Activated CD4-positive, alpha-beta T cell treated with anti-CD3 and anti-CD28 coated beads, Interleukin-2, amount 50 U/mL, for 24 hours (primary cell): ENCODE measurements at regions not wholly inside any gene's neighbourhood (a gene's known extent, or its start where the extent isn't known, plus 50 kb on each side); places are given as distances from the start of the nearest gene placed in this dataset.

ENCODE experiments used
- DNase-seq, 2 donors: peaks; one replicate each; pipeline ENCODE4 v3.0.0-alpha.2; 2020; ENCODE audit warnings: low read depth in 1 of 2, low spot score in 1 of 2

GRCh38 chr16:61332461-61332860, 703.8 kb downstream of the CDH8 start:
- no peak for DNase-seq

DNA sequence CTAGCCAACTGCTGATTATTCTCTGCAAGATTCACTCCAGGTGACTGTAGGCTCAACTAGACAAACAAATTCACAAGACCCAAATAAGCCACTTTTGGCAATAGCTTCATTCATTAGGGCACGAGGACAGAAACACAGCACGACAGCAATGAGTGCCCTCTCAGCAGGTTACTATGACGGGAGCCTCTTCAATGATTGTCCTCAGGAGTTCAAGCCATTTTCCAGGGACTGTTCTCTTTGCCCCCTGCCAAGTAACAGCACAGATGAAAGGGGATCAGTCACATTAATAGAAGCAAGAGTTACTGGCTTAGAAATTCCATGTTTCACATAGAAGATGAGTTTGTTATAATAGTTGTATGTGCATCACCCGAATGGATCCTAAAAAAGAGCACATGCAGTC, 712.2 kb downstream of the CDH8 start:
- no peak for DNase-seq

GRCh38 chr16:61323456-61323855, 712.8 kb downstream of the CDH8 start:
- DNase-seq: no peak

GRCh38 chr16:61320791-61321190, 715.4 kb downstream of the CDH8 start:
- DNase-seq: no peak

DNA sequence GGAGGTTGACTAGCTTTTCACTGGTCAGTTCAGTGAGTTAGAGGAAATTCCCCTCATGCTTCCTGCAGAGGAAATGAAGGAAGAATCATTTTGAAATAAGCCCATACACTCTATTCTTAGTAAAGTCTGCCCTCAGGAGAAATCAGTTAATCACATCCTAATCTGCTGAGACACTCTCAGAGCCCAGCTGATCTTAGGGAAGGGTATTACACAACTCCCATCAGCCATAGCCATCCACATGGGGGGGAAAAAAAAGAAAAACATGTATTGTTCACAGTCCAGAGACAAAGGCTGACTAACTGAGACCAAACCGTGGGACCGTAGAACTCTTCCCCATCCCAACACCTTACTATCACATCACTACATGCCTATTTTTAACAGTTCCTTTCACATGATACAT, 722.3 kb downstream of the CDH8 start:
- DNase-seq: no peak

DNA sequence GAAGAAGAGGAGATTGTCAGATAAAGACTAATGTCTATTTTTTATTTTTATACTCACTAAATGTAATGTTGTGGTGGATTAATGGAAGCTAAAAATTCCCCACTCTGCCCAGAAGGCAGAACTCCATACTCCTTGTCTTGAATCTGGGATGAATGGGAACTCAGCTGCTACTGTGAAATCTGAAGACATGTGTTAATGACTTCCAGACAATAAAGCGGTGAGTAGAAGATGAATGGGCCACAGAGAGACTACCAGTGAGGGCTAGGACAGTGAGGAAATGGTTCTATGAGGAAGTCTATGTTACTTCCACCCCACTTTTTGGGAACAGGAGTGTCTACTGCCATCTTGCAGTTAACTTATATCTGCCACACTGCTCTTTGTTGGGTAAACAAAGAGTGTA, 726.9 kb downstream of the CDH8 start:
- DNase-seq: no peak

DNA sequence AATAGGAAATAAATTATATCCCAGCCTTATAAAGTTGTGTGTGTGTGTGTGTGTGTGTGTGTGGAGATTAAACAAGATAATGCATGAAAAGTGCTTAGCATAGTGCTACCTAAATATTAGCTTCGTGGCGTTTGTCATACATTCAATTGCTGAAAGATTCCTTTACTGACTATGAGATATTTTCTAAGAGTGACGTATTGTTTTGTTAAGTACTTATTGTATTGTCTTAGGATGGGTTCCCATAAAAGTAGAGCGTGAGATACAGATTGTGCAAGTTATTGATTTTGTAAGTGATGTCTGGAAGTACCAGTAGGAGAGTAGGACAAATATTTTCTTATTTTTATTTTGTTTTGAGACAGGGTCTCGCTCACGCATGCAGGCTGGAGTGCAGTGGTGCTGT, 730.0 kb downstream of the CDH8 start:
- DNase-seq: no peak

- DNase-seq: no peak
Observed at GRCh38 chr16:61296814-61297213, 739.4 kb downstream of the CDH8 start.

- no peak for DNase-seq
Observed at GRCh38 chr16:61296305-61296704, 739.9 kb downstream of the CDH8 start.

DNA sequence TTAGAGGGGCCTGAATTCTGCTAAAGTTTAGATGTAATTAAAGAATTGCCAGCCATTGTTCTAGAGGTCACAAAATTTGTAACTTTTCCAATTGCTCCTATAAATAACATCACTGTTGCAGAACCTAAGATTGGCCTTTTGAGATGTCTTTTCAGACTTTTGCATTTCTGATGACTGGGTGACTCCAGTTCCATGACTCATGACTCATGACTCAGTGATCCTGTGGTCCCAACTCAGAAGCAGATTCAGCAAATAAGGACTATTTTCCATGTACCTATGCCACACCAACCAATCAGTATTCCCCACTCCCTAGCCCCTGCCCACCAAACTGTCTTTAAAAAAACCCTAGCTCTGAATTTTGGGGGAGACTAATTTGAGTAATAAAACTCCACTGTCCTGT, 740.9 kb downstream of the CDH8 start:
- DNase-seq: no peak

DNA sequence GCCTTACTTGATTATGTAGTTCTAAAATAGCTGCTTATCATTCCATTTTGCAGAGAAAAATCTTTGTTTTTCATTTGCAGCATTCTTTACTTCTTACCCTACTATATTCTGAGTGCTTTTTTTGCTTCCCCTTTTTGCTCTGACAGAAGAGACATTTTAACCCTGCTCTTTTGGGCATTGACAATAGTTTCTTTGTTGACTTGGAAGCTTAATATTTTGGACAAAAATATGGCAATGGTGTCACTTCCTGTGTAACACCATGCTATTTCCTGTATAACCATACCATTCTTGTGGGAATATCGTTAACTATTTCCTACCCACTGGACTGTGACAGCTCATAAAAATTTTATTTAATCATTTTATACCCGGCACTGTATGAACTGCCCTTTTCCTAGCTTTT, 747.1 kb downstream of the CDH8 start:
- DNase-seq: no peak

DNA sequence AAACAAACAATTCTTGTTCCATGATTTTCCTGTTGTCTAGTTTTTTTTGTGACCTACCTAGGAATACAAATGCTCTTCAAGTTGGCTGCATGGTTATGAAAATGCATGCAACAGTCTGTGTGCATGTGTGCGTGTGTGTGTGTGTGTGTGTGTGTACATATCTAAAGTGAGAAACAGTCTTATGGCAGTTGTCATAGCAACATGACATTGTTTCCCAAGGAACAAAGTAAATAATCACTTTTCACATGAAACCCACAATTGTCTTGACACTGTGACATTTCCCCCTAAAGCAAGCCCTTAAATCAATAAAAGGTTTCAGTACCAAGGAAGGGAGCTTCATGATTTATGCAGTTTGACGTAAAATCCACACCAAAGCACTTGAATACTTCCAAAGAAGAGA, 758.4 kb downstream of the CDH8 start:
- no peak for DNase-seq

DNA sequence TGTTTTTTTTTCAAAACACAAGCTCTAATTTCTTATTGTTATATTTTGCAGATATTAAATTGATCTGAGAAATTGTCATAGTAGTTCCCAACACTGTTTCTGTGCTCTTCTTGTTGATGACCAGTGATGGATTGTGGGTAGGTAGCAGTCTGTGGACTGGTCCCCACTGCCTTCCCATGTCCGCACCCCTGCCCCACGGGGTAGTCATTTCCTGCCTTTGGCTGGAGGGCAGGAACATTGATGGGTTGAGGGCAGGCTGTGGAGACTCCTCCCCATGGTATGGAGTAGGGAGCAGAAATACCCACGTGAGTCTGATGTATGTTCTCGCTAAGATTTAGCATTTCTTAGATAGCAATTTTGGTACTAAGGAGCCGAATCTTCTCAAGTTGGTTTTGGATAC, 762.0 kb downstream of the CDH8 start:
- DNase-seq: no peak

- DNase-seq: no peak
Observed at GRCh38 chr16:61270726-61271125, 765.5 kb downstream of the CDH8 start.

- DNase-seq: no peak
Observed at GRCh38 chr16:61263400-61263799, 772.8 kb downstream of the CDH8 start.

DNA sequence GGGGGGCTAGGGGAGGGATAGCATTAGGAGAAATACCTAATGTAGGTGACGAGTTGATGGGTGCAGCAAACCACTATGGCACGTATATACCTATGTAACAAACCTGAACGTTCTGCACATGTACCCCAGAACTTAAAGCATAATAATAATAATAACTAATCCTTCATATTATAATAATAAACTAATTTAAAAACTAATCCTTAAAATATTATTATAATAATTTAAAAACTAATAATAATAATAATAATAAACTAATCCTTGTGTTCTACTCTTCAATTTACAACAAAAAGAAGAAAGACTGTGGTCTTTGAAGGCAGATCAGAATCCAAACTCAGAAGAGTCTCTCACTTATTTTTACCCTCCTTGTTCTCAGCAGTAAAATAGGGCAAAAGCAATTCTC, 774.9 kb downstream of the CDH8 start:
- no peak for DNase-seq

DNA sequence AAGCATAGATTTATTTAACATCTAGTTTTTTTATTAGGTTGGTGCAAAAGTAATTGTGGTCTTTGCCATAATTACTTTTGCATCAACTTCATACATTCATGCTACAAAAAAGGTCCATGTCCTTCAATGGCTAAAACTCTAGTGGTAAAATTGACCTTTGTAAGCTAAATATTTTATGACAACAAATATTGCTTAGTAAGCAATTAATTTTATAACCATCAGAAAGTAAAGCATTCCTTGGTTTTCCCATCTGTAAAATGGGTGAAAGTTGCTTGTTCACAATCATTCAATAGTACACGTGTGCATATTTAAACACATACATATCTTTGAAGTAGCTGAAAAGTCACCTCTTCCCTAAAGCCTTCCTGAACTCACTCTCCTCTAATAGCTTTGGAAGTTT, 789.6 kb downstream of the CDH8 start:
- no peak for DNase-seq

DNA sequence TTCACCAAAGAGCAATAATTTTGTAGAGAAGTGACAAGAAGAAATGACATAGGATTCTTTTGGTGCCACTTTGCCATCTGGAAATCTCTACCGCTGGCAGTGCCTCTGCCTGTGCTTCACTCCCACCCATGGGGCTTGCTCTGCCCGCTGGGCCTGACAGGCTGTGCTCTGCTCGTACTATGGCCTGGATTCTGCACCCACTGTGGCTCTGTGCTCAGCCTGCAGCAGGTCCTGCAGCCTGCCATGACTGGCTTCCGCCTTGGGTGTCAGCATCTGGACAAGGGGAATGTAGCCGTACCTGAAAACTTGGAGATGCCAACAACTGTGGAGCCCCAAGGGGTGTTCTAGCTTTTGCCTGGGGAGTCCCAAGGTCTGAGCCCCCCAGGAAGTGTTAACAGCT, 792.3 kb downstream of the CDH8 start:
- DNase-seq: no peak

DNA sequence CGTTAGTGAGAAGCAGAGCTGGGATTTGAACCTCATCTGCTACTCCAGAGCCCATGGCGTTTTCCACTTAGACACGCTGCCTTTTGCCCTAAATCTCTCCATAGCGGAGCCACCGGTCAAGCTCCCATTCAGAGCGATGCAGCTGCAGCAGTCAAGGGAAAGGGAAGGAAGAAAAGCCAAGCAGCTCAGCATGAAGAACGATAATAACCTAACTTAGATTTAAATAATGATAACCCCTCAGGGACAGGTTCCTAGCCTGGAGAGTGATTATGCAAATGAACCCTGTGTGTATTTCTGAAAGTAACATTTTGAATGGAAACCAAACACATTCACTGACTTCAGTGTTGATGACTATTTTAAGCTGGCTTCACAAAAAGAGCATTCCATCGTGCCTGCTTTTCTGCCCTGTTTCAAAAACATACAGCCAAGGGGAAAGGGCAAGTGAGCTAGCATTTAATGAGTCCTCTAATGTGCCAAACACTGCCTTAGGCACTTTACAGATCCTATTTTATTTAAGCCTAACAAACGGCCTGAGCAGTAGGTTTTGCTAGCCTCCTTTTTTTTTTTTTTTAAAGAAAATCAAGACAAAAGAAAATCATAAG, 798.3 kb downstream of the CDH8 start:
- DNase-seq: no peak

GRCh38 chr16:61233713-61234112, 802.5 kb downstream of the CDH8 start:
- no peak for DNase-seq

DNA sequence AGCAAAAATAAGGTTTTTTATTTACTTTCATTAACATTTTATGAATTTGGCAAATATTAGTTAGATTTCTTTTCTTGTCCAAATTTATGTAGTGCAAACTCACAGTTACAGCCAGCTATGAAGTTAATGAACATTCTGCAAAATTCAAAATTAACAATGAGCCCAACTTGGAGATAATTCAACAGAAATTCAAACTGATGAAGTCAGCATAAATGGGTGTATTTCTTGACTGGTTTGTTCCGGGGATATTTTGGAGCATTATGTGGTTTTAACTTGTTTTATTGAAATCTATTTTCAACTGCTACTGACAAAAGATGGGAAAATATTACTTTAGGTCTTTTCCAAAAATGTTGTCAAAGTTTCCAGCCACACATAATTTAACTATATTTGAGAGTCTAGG, 807.9 kb downstream of the CDH8 start:
- no peak for DNase-seq

- DNase-seq: no peak
Observed at GRCh38 chr16:61215605-61216004, 820.6 kb downstream of the CDH8 start.

GRCh38 chr16:61214780-61215179, 821.5 kb downstream of the CDH8 start:
- no peak for DNase-seq

- DNase-seq: no peak
Observed at GRCh38 chr16:61210076-61210475, 826.2 kb downstream of the CDH8 start.
